ENCODE measurements at regions not wholly inside any gene's neighbourhood (a gene's known extent, or its start where the extent isn't known, plus 50 kb on each side); places are given as distances from the start of the nearest gene placed in this dataset.

- Histone ChIP-seq H3K9me3 (ENCODE audit: control insufficient read depth, insufficient read depth, low read length) (no peaks in the 10 kb centered on the region), H3K4me1 (ENCODE audit: control insufficient read depth, low read length) (no peaks in the 10 kb centered on the region), H3K79me2 (ENCODE audit: control insufficient read depth, low read length) (no peaks in the 10 kb centered on the region), H3K9me2 (replicated peaks; ENCODE audit: control insufficient read depth, low read length) (no peaks in the 10 kb centered on the region), H3K4me2 (ENCODE audit: low read length) (no peak overlapping the region), H3K27me3 (ENCODE audit: control insufficient read depth, low read length) (no peaks in the 10 kb centered on the region; the same call in 1 of the 2 replicates), H3F3A (ENCODE audit: control insufficient read depth, insufficient read depth) (no peaks in the 10 kb centered on the region), H4K20me1 (ENCODE audit: control insufficient read depth, insufficient read depth, low read depth, low read length) (no peaks in the 10 kb centered on the region), H3K36me3 (ENCODE audit: control insufficient read depth, low read length) (no peaks in the 10 kb centered on the region), H3K4me3 (ENCODE audit: low read length) (no peak overlapping the region), H3K27ac (ENCODE audit: low read depth, low read length) (no peak overlapping the region)
- TF ChIP-seq CTCF (IDR thresholded peaks at IDR 0.05; ENCODE audit: low read depth, low read length, poor library complexity, severe bottlenecking), result no peak
- no peak for TF ChIP-seq EZH2phosphoT487 (IDR thresholded peaks at IDR 0.05; ENCODE audit: borderline replicate concordance, low read length)
Observed at GRCh38 chr16:26550111-26550610, 516.6 kb upstream of the C16orf82 start.

- TF ChIP-seq EZH2phosphoT487 (IDR thresholded peaks at IDR 0.05; ENCODE audit: borderline replicate concordance, low read length), result no peak
- no peak for TF ChIP-seq CTCF (IDR thresholded peaks at IDR 0.05; ENCODE audit: low read depth, low read length, poor library complexity, severe bottlenecking)
- Histone ChIP-seq H3K79me2 (ENCODE audit: control insufficient read depth, low read length) (no peaks in the 10 kb centered on the region), H4K20me1 (ENCODE audit: control insufficient read depth, insufficient read depth, low read depth, low read length) (no peaks in the 10 kb centered on the region), H3K27me3 (ENCODE audit: control insufficient read depth, low read length) (no peaks in the 10 kb centered on the region; the same call in 1 of the 2 replicates), H3K27ac (ENCODE audit: low read depth, low read length) (no peak overlapping the region), H3K4me2 (ENCODE audit: low read length) (no peak overlapping the region), H3K9me2 (replicated peaks; ENCODE audit: control insufficient read depth, low read length) (no peaks in the 10 kb centered on the region), H3F3A (ENCODE audit: control insufficient read depth, insufficient read depth) (no peaks in the 10 kb centered on the region), H3K9me3 (ENCODE audit: control insufficient read depth, insufficient read depth, low read length) (no peaks in the 10 kb centered on the region), H3K4me1 (ENCODE audit: control insufficient read depth, low read length) (no peaks in the 10 kb centered on the region), H3K4me3 (ENCODE audit: low read length) (no peak overlapping the region), H3K36me3 (ENCODE audit: control insufficient read depth, low read length) (no peaks in the 10 kb centered on the region)
Observed at GRCh38 chr16:26554030-26554429, 512.7 kb upstream of the C16orf82 start.

GRCh38 chr16:26561303-26561702, 505.4 kb upstream of the C16orf82 start:
- Histone ChIP-seq H3K9me3 (ENCODE audit: control insufficient read depth, insufficient read depth, low read length) (no peaks in the 10 kb centered on the region), H3K36me3 (ENCODE audit: control insufficient read depth, low read length) (no peaks in the 10 kb centered on the region), H3K27ac (ENCODE audit: low read depth, low read length) (no peak overlapping the region), H3K4me3 (ENCODE audit: low read length) (no peak overlapping the region), H3K27me3 (ENCODE audit: control insufficient read depth, low read length) (no peaks in the 10 kb centered on the region), H3F3A (ENCODE audit: control insufficient read depth, insufficient read depth) (no peaks in the 10 kb centered on the region), H3K4me2 (ENCODE audit: low read length) (no peak overlapping the region), H3K79me2 (ENCODE audit: control insufficient read depth, low read length) (no peaks in the 10 kb centered on the region), H3K9me2 (replicated peaks; ENCODE audit: control insufficient read depth, low read length) (no peaks in the 10 kb centered on the region), H3K4me1 (ENCODE audit: control insufficient read depth, low read length) (no peaks in the 10 kb centered on the region), H4K20me1 (ENCODE audit: control insufficient read depth, insufficient read depth, low read depth, low read length) (no peaks in the 10 kb centered on the region)
- TF ChIP-seq EZH2phosphoT487 (IDR thresholded peaks at IDR 0.05; ENCODE audit: borderline replicate concordance, low read length), result no peak
- TF ChIP-seq CTCF (IDR thresholded peaks at IDR 0.05; ENCODE audit: low read depth, low read length, poor library complexity, severe bottlenecking), result no peak
